SJSA1 (cell line): ENCODE measurements at regions not wholly inside any gene's neighbourhood (a gene's known extent, or its start where the extent isn't known, plus 50 kb on each side); places are given as distances from the start of the nearest gene placed in this dataset.
"Not testable (repeated sequence)": the region's sequence is repeated elsewhere in the genome, so short reads cannot be mapped to it uniquely, and the experiment has no call there.

Experiments
- DNase-seq, 2 experiments: peaks; one replicate each; pipeline ENCODE4 v3.0.0-alpha.2; 2015 to 2020; ENCODE audit warnings: low spot score in 2 of 2, low read depth in 1 of 2
- H3K27ac ChIP-seq: fragments of 250-450 bp; sonication (Bioruptor Pico); 2 replicates; pipeline ENCODE4 v1.5.1; 2020; ENCODE audit warnings: mild to moderate bottlenecking, moderate library complexity
- H3K27me3 ChIP-seq: fragments of 250-450 bp; sonication (Bioruptor Pico); replicated peaks from 2 replicates; pipeline ENCODE4 v1.5.1; 2020; ENCODE audit warnings: mild to moderate bottlenecking, moderate library complexity
- H3K36me3 ChIP-seq: fragments of 250-450 bp; sonication (Bioruptor Pico); 2 replicates; pipeline ENCODE4 v1.5.1; 2020; ENCODE audit warnings: mild to moderate bottlenecking
- H3K4me1 ChIP-seq: fragments of 250-450 bp; sonication (Bioruptor Pico); replicated peaks from 2 replicates; pipeline ENCODE4 v1.6.1; 2021; ENCODE audit warnings: mild to moderate bottlenecking
- H3K4me3 ChIP-seq: fragments of 250-450 bp; sonication (Bioruptor Pico); 2 replicates; pipeline ENCODE4 v1.5.1; 2020; ENCODE audit warnings: mild to moderate bottlenecking
- H3K9me3 ChIP-seq: fragments of 250-450 bp; sonication (Bioruptor Pico); replicated peaks from 2 replicates; pipeline ENCODE4 v1.5.1; 2020; ENCODE audit warnings: mild to moderate bottlenecking

- not testable (repeated sequence) for H3K4me1 ChIP-seq, DNase-seq, H3K4me3 ChIP-seq
Measured at GRCh38 chr20:26373066-26373465, 676.4 kb upstream of the ZNF337 start.

GRCh38 chr20:26354511-26354910, 657.9 kb upstream of the ZNF337 start:
- Histone ChIP-seq H3K27me3 (no peaks in the 10 kb centered on the region), H3K9me3 (peaks cover 3% of the 10 kb centered on the region; the same call in 1 of the 2 replicates), H3K4me3 (no peak overlapping the region), H3K4me1 (no peaks in the 10 kb centered on the region), H3K27ac (no peak overlapping the region), H3K36me3 (no peaks in the 10 kb centered on the region)
- DNase-seq = no peak

More at GRCh38 chr20:26373066-26373465, 676.4 kb upstream of the ZNF337 start:
- H3K9me3 ChIP-seq, H3K36me3 ChIP-seq, H3K27me3 ChIP-seq, H3K27ac ChIP-seq: not testable (repeated sequence)

- Histone ChIP-seq H3K27ac (no peak overlapping the region), H3K27me3 (no peaks in the 10 kb centered on the region), H3K36me3 (no peaks in the 10 kb centered on the region), H3K4me1 (no peaks in the 10 kb centered on the region), H3K9me3 (no peaks in the 10 kb centered on the region), H3K4me3 (no peak overlapping the region)
- DNase-seq = no peak
Measured at GRCh38 chr20:26347396-26347795, 650.7 kb upstream of the ZNF337 start.

- not testable (repeated sequence) for H3K4me1 ChIP-seq, H3K9me3 ChIP-seq, H3K27me3 ChIP-seq, DNase-seq, H3K36me3 ChIP-seq, H3K4me3 ChIP-seq, H3K27ac ChIP-seq
Measured at GRCh38 chr20:26340460-26341065, 643.9 kb upstream of the ZNF337 start.

- Histone ChIP-seq H3K4me3 (no peak overlapping the region), H3K9me3 (no peaks in the 10 kb centered on the region), H3K27me3 (no peaks in the 10 kb centered on the region), H3K27ac (no peak overlapping the region), H3K36me3 (no peaks in the 10 kb centered on the region), H3K4me1 (no peaks in the 10 kb centered on the region)
- no peak for DNase-seq
Measured at GRCh38 chr20:26324177-26324576, 627.5 kb upstream of the ZNF337 start.

GRCh38 chr20:26315054-26315453, 618.4 kb upstream of the ZNF337 start:
- H3K27me3 ChIP-seq = no peaks in the 10 kb centered on the region
- H3K27ac ChIP-seq = no peak overlapping the region
- no peak overlapping the region for H3K4me3 ChIP-seq
- H3K36me3 ChIP-seq = no peaks in the 10 kb centered on the region
- no peak for DNase-seq
- no peaks in the 10 kb centered on the region for H3K4me1 ChIP-seq
- no peaks in the 10 kb centered on the region for H3K9me3 ChIP-seq

- not testable (repeated sequence) for H3K36me3 ChIP-seq, H3K4me1 ChIP-seq, H3K4me3 ChIP-seq, DNase-seq, H3K27ac ChIP-seq, H3K27me3 ChIP-seq, H3K9me3 ChIP-seq
Measured at GRCh38 chr20:26309720-26310119, 613.1 kb upstream of the ZNF337 start.

- H3K9me3 ChIP-seq = no peaks in the 10 kb centered on the region
- no peaks in the 10 kb centered on the region for H3K36me3 ChIP-seq
- DNase-seq = no peak
Measured at GRCh38 chr20:26308961-26309360, 612.3 kb upstream of the ZNF337 start.

GRCh38 chr20:26295006-26295405, 598.4 kb upstream of the ZNF337 start:
- no peak overlapping the region for H3K4me3 ChIP-seq
- H3K9me3 ChIP-seq = no peaks in the 10 kb centered on the region
- no peaks in the 10 kb centered on the region for H3K4me1 ChIP-seq
- DNase-seq = no peak
- no peaks in the 10 kb centered on the region for H3K27me3 ChIP-seq
- H3K27ac ChIP-seq = no peak overlapping the region
- no peaks in the 10 kb centered on the region for H3K36me3 ChIP-seq

More at GRCh38 chr20:26308961-26309360, 612.3 kb upstream of the ZNF337 start:
- Histone ChIP-seq H3K4me3 (no peak overlapping the region), H3K27me3 (no peaks in the 10 kb centered on the region), H3K27ac (no peak overlapping the region), H3K4me1 (no peaks in the 10 kb centered on the region)

- not testable (repeated sequence) for H3K9me3 ChIP-seq, DNase-seq, H3K27ac ChIP-seq, H3K4me3 ChIP-seq, H3K27me3 ChIP-seq, H3K36me3 ChIP-seq, H3K4me1 ChIP-seq
Measured at GRCh38 chr20:26288379-26289061, 591.9 kb upstream of the ZNF337 start.

- no peaks in the 10 kb centered on the region for H3K4me1 ChIP-seq
- no peaks in the 10 kb centered on the region for H3K27me3 ChIP-seq
- no peaks in the 10 kb centered on the region for H3K36me3 ChIP-seq
- no peak overlapping the region for H3K4me3 ChIP-seq
- no peak overlapping the region for H3K27ac ChIP-seq
- DNase-seq = no peak
- H3K9me3 ChIP-seq = no peaks in the 10 kb centered on the region
Measured at GRCh38 chr20:26279238-26279637, 582.6 kb upstream of the ZNF337 start.

GRCh38 chr20:26277339-26277738, 580.7 kb upstream of the ZNF337 start:
- no peak overlapping the region for H3K27ac ChIP-seq
- no peaks in the 10 kb centered on the region for H3K36me3 ChIP-seq
- DNase-seq = no peak
- no peaks in the 10 kb centered on the region for H3K27me3 ChIP-seq
- no peak overlapping the region for H3K4me3 ChIP-seq
- H3K9me3 ChIP-seq = no peaks in the 10 kb centered on the region
- no peaks in the 10 kb centered on the region for H3K4me1 ChIP-seq

- Histone ChIP-seq H3K27me3 (no peaks in the 10 kb centered on the region), H3K4me1 (no peaks in the 10 kb centered on the region), H3K27ac (no peak overlapping the region), H3K9me3 (no peaks in the 10 kb centered on the region), H3K36me3 (no peaks in the 10 kb centered on the region), H3K4me3 (no peak overlapping the region)
- DNase-seq = no peak
Measured at GRCh38 chr20:26276554-26277210, 580.0 kb upstream of the ZNF337 start.

GRCh38 chr20:26268762-26269161, 572.1 kb upstream of the ZNF337 start:
- H3K36me3 ChIP-seq, H3K4me3 ChIP-seq, DNase-seq, H3K27me3 ChIP-seq, H3K4me1 ChIP-seq, H3K27ac ChIP-seq, H3K9me3 ChIP-seq: not testable (repeated sequence)
